Activated CD4-positive, alpha-beta T cell treated with anti-CD3 and anti-CD28 coated beads, Interleukin-2, amount 50 U/mL, for 48 hours (primary cell): ENCODE measurements at regions not wholly inside any gene's neighbourhood (a gene's known extent, or its start where the extent isn't known, plus 50 kb on each side); places are given as distances from the start of the nearest gene placed in this dataset.
"Not testable (repeated sequence)": the region's sequence is repeated elsewhere in the genome, so short reads cannot be mapped to it uniquely, and the experiment has no call there.

Experiments used
- DNase-seq, 2 experiments: peaks; one replicate each; pipeline ENCODE4 v3.0.0-alpha.2; 2020

GRCh38 chr2:181792906-181793305, 98.6 kb upstream of the ITPRID2 start:
- DNase-seq: no peak

- no peak for DNase-seq
Observed at GRCh38 chr2:181798022-181798421, 93.5 kb upstream of the ITPRID2 start.

- DNase-seq: not testable (repeated sequence)
Observed at GRCh38 chr2:181802300-181802699, 89.2 kb upstream of the ITPRID2 start.

GRCh38 chr2:181803903-181804799, 87.4 kb upstream of the ITPRID2 start:
- DNase-seq: not testable (repeated sequence)

- DNase-seq: no peak
Observed at GRCh38 chr2:181805228-181806038, 86.1 kb upstream of the ITPRID2 start.

GRCh38 chr2:181806039-181806392, 85.5 kb upstream of the ITPRID2 start:
- DNase-seq: no peak

- DNase-seq: no peak
Observed at GRCh38 chr2:181807526-181807925, 84.0 kb upstream of the ITPRID2 start.

- DNase-seq: no peak
Observed at GRCh38 chr2:181810823-181811695, 80.5 kb upstream of the ITPRID2 start.

GRCh38 chr2:181812106-181812743, 79.3 kb upstream of the ITPRID2 start:
- DNase-seq: no peak

- DNase-seq: no peak
Observed at GRCh38 chr2:181814057-181814491, 77.5 kb upstream of the ITPRID2 start.

GRCh38 chr2:181817509-181817908, 74.0 kb upstream of the ITPRID2 start:
- no peak for DNase-seq

- no peak for DNase-seq
Observed at GRCh38 chr2:181818058-181818680, 73.4 kb upstream of the ITPRID2 start.

GRCh38 chr2:181818840-181819239, 72.7 kb upstream of the ITPRID2 start:
- no peak for DNase-seq

- DNase-seq: no peak
Observed at GRCh38 chr2:181821049-181821448, 70.5 kb upstream of the ITPRID2 start.

GRCh38 chr2:181822097-181822496, 69.4 kb upstream of the ITPRID2 start:
- DNase-seq: no peak

- no peak for DNase-seq
Observed at GRCh38 chr2:181823405-181823804, 68.1 kb upstream of the ITPRID2 start.

- DNase-seq: no peak
Observed at GRCh38 chr2:181828122-181828705, 63.3 kb upstream of the ITPRID2 start.

GRCh38 chr2:181829230-181829629, 62.3 kb upstream of the ITPRID2 start:
- DNase-seq: no peak

GRCh38 chr2:181832015-181832414, 59.5 kb upstream of the ITPRID2 start:
- DNase-seq: no peak

- DNase-seq: no peak
Observed at GRCh38 chr2:181836583-181836982, 54.9 kb upstream of the ITPRID2 start.

GRCh38 chr2:181837563-181837962, 54.0 kb upstream of the ITPRID2 start:
- no peak for DNase-seq

GRCh38 chr2:181839811-181840210, 51.7 kb upstream of the ITPRID2 start:
- no peak for DNase-seq
